Adipocyte (in vitro differentiated cells): ENCODE measurements at regions not wholly inside any gene's neighbourhood (a gene's known extent, or its start where the extent isn't known, plus 50 kb on each side); places are given as distances from the start of the nearest gene placed in this dataset.

Experiments
- DNase-seq: peaks from one replicate; pipeline ENCODE4 v3.0.0-alpha.2; 2015; ENCODE audit warnings: low read depth
- H3K27me3 ChIP-seq: replicated peaks from 2 replicates; pipeline ENCODE4 v1.7.0; 2013; ENCODE audit warnings: mild to moderate bottlenecking, low read length, moderate library complexity; ENCODE audit not compliant: control insufficient read depth, insufficient read depth
- H3K36me3 ChIP-seq: 2 replicates; pipeline ENCODE4 v1.7.0; 2013; ENCODE audit warnings: low read length, mild to moderate bottlenecking, moderate library complexity; ENCODE audit not compliant: control insufficient read depth, insufficient read depth, severe bottlenecking
- H3K4me1 ChIP-seq: 2 replicates; pipeline ENCODE4 v1.7.0; 2013; ENCODE audit warnings: mild to moderate bottlenecking, low read length, moderate library complexity; ENCODE audit not compliant: control insufficient read depth, insufficient read depth
- H3K4me3 ChIP-seq: 2 replicates; pipeline ENCODE4 v1.7.0; 2013; ENCODE audit warnings: mild to moderate bottlenecking, low read length, moderate library complexity
- H3K9ac ChIP-seq: 2 replicates; pipeline ENCODE4 v1.7.0; 2013; ENCODE audit warnings: mild to moderate bottlenecking, low read length, moderate library complexity
- H3K9me3 ChIP-seq: 2 replicates; pipeline ENCODE4 v1.7.0; 2013; ENCODE audit warnings: mild to moderate bottlenecking, low read length, moderate library complexity; ENCODE audit not compliant: control insufficient read depth

DNA sequence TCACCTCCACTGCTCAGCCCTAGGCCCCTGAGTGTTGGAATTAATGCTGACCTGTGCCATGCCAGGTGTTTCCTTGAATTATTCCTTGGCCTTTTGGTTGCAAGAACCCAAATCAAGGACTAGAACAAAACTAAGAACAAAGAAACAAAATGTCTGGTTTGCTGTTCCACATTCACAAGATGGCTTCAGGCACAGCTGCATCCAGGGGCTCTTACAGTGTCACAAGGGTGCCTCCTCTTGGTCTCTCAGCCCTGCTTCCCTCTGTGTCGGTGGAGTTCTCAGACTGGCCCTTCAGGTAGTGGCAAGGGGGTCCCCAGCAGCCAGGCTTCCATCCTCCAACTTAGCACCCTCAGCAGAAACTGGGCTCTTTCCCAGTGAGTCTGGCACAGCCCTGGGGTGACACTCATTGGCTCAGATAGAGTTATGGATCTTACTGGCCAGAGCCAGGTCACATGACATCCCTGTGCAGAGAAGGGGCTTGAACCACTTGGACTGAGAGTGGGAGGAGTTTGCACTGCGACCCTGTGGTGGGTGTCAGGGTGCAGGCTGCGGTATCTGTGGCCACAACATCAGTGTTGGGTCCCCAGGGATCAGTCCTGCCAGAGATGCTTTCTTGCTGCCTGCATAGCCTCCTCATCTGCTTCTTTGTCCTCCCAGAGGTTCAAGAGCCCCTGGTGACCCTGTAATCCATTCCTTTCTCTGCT is 427.7 kb upstream of the SULF2 start:
- Histone ChIP-seq H3K27me3 (peaks cover 41% of the 10 kb centered on the region), H3K9ac (no peak overlapping the region), H3K4me3 (no peak overlapping the region), H3K9me3 (no peaks in the 10 kb centered on the region), H3K4me1 (no peaks in the 10 kb centered on the region), H3K36me3 (no peaks in the 10 kb centered on the region)
- DNase-seq = no peak

DNA sequence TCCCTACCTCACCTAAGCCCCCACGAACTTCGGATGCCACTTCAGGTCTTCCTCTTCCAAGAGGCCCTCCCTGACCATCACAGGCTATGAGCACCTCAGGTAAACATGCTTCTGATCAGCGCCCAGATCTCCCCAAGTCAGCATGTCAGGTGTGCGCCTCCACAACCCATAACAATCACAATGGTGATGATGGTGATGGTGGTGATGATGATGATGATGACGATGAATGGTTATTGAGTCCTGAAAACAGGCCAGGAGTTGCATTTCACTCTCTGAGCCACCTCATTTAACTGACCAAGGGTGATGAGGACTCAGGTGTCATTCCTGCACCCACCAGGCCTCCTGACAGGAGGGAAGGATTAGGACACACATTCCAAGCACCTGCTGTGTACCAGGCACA is 426.6 kb upstream of the SULF2 start:
- peaks cover 31% of the 10 kb centered on the region for H3K27me3 ChIP-seq
- H3K9me3 ChIP-seq = no peaks in the 10 kb centered on the region

DNA sequence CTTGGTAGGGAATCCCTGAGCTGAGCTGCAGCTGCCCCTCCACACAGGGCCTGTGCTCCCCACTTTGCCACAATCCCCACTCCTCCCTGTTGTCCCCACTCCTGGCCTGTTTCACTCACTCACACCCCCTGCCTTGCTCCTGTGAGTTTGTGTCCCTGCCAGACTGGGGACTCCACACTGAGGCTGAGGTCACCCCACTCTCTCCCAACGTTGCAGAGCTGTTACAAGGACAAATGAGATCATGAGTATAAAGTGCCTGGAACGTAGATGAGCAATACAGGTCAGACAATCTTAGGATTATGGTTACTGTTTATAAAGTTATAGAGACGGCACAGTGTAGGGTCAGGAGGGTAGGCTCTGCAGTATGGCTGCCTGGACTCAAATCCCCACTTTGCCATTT is 426.0 kb upstream of the SULF2 start:
- H3K27me3 ChIP-seq = peaks cover 34% of the 10 kb centered on the region
- no peak overlapping the region for H3K9ac ChIP-seq
- no peak for DNase-seq
- no peaks in the 10 kb centered on the region for H3K9me3 ChIP-seq
- no peaks in the 10 kb centered on the region for H3K4me1 ChIP-seq
- H3K36me3 ChIP-seq = no peaks in the 10 kb centered on the region
- no peak overlapping the region for H3K4me3 ChIP-seq

More for the DNA sequence above, 426.6 kb upstream of the SULF2 start:
- no peak overlapping the region for H3K4me3 ChIP-seq
- no peak overlapping the region for H3K9ac ChIP-seq
- no peak for DNase-seq
- no peaks in the 10 kb centered on the region for H3K36me3 ChIP-seq
- no peaks in the 10 kb centered on the region for H3K4me1 ChIP-seq

DNA sequence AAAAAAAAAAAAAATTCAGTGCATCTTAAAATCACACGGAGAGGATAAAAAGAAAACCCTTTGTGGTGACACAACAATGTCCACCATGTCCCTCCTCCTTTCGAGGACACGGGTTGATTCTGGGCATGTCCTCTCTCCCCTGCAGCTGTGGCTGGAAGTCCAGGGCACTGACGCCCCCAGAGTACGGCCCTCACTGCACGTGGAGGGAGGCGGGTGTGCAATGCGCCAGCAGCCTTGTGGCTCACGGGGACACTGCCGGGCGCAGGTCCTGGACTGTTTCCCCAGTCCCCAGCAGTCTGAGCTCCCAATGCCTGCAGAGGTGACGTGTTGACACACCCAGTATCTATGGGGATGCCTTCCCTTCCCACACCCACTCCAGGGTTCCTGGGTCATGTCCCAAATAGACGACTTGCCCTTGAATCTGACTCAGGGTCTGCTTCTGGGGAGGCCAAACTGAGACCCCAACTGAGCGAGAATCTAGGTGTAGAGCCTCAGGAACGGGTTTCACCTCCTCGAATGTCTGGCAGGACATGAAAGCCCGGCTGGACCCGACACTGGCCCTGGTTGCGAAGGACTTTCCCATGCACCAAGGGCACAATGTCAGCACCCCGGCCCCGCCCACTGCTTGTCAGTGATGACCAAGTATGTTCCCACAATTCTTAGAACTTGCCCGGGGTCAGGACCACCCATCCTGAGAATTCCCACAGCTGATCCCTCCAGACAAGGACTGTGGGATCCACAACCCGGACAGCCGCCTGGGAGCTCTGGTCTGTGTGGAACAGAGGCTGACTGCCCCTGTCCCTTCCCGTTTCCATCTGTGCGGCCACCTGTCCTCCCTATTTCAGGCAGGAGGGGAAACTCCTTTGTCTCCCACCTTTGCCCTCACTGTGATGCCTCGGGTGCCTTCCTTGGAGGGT is 425.1 kb upstream of the SULF2 start:
- H3K4me1 ChIP-seq = no peaks in the 10 kb centered on the region
- H3K36me3 ChIP-seq = no peaks in the 10 kb centered on the region
- H3K9me3 ChIP-seq = no peaks in the 10 kb centered on the region
- peaks cover 36% of the 10 kb centered on the region for H3K27me3 ChIP-seq
- no peak for DNase-seq
- H3K4me3 ChIP-seq = no peak overlapping the region
- H3K9ac ChIP-seq = no peak overlapping the region

DNA sequence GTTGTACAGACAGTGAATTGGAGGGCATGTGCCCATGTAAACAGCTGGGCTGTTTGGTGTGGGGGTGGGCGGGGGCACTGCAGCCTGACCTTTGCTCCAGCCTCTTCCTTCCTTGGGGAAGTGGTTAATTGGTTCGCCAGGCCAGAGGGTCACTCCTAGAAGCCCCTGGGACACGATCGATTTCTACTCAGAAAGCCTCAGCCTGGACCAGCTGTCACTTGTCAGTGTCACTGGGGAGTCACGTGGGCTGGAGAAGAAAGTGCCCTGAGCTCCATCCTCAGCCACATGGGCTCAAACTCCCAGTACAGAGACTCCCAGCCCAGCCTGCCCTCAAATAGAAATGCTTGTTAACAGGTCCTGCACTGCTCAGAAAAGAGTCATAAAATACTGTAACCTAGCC is 423.8 kb upstream of the SULF2 start:
- no peak overlapping the region for H3K4me3 ChIP-seq
- H3K27me3 ChIP-seq = peaks cover 29% of the 10 kb centered on the region
- no peak overlapping the region for H3K9ac ChIP-seq
- no peaks in the 10 kb centered on the region for H3K9me3 ChIP-seq
- DNase-seq = no peak
- no peaks in the 10 kb centered on the region for H3K4me1 ChIP-seq
- H3K36me3 ChIP-seq = no peaks in the 10 kb centered on the region

DNA sequence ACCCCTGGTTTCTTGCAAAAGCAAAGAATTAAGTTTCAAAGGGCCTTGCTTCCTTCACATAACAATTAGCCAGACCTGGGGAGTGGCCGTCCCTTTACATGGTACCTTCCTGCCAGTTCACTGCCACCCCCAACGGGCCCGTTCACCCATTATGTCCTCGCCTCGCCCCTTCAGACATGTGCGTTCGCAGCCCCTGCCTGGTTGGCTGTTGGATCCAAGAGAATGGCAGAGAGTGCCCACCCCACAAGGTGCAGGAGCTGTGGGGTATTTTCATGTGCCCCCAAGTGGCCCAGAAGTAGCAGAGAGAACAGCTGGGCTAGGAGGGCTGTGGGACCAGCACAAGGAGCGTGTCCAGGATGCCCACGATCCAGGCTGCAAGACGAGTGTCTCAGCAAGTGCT is 422.9 kb upstream of the SULF2 start:
- Histone ChIP-seq H3K4me3 (no peak overlapping the region), H3K4me1 (no peaks in the 10 kb centered on the region), H3K9ac (no peak overlapping the region), H3K9me3 (no peaks in the 10 kb centered on the region), H3K36me3 (no peaks in the 10 kb centered on the region), H3K27me3 (peaks cover 36% of the 10 kb centered on the region)
- no peak for DNase-seq

DNA sequence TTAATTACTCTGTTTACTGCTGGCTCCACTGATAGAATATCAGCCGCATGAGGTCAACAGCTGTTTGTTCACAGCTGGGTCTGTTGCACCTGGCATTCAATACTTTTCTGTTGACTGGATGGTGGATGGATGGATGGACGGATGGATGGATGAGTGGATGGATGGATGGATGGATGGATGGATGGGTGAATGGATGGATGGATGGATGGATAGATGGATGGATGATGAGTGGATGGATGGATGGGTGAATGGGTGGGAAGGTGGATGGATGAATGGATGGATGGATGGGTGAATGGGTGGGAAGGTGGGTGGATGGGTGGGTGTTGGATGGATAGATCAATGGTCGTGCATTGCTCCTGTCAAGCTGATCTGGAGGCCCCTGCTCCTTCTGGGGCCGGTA is 422.2 kb upstream of the SULF2 start:
- Histone ChIP-seq H3K27me3 (peaks cover 34% of the 10 kb centered on the region), H3K9me3 (no peaks in the 10 kb centered on the region), H3K4me3 (no peak overlapping the region), H3K9ac (no peak overlapping the region), H3K4me1 (no peaks in the 10 kb centered on the region), H3K36me3 (no peaks in the 10 kb centered on the region)
- DNase-seq = no peak

DNA sequence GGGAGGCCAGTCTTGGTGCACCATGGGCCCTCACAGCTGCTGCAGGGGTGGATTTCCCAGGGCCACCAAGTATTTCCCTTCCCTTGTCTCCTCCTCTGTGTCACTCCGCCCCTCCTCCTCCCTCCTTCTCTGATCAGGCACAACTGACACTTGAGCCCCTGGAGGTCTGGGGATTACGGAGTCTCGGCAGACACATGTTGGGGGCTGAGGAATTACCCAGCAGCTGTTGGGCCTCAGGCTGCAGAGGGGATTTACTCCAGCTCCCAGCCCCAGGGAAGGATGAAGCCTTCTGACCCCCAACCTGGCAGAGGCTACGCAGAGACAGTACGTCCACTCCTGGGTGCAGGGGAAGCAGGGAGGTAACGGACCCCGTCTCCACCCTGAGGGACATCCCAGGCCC is 420.5 kb upstream of the SULF2 start:
- no peak overlapping the region for H3K4me3 ChIP-seq
- peaks cover 27% of the 10 kb centered on the region for H3K27me3 ChIP-seq
- no peaks in the 10 kb centered on the region for H3K36me3 ChIP-seq
- H3K9me3 ChIP-seq = no peaks in the 10 kb centered on the region
- no peaks in the 10 kb centered on the region for H3K4me1 ChIP-seq
- no peak overlapping the region for H3K9ac ChIP-seq
- DNase-seq = no peak

DNA sequence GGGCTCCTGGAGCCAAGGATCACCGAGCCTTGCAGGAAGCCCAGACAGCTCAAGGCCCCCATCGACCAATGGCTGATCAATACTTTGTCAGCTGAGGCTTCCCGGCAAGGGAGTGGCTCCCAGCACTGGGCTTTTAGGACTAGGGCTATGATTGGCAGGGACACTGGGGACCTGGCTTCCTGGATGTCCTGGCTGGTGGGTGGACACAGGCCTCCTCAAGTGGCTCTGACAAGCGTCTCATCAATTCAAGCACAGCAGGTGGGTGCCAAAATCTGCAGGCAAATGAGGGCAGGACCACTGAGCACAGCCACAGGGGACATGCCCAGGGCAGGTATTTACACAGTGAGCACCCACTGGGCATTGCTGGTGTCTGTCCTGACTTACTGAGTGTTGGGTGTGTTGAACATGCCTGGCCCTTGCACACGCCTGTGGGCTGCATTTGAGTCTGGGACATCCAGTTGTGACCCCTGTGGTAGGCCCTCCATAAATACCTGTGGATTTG is 420.1 kb upstream of the SULF2 start:
- Histone ChIP-seq H3K4me3 (no peak overlapping the region), H3K27me3 (peaks cover 28% of the 10 kb centered on the region), H3K4me1 (no peaks in the 10 kb centered on the region), H3K9me3 (no peaks in the 10 kb centered on the region), H3K36me3 (no peaks in the 10 kb centered on the region), H3K9ac (no peak overlapping the region)
- DNase-seq = no peak

DNA sequence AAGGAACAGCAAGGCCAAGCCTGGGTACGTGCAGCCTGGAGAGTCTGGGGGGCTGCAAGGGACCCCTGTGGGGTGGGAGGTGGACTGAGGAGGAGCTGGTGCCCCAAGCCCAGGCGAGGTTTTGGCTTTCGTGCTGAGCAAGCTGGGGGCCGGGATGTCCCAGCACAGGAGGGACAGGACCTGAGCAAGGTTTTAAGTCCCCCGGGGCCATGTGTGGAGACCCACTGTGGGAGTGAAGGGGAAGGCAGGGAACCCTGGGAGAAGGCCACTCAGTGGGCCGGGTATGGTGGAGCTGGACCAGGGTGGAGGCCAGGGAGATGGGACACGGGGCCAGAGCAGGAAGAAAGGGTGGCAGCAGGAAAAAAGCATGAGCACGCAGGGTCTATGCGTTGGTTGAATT is 419.2 kb upstream of the SULF2 start:
- Histone ChIP-seq H3K27me3 (peaks cover 30% of the 10 kb centered on the region), H3K9me3 (no peaks in the 10 kb centered on the region), H3K4me1 (no peaks in the 10 kb centered on the region), H3K4me3 (no peak overlapping the region), H3K36me3 (no peaks in the 10 kb centered on the region), H3K9ac (no peak overlapping the region)
- no peak for DNase-seq

DNA sequence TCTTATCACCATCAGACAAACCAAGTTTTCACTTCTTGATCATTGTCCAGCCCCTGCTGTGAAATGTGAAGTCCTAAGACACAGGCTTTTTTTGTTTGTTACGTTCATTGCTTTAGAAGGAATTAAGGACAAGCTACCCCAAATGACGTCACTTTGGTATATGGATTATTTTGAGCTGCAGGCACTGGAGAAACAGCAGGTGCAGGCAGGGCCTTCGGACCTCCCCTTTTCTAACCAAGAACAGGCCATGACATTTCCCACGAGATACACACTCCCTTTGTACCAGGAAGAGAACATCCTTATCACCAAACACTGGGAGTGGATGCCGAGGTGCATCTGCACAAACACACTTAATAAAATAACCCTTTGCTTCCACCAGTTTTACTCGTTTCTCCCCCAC is 418.0 kb upstream of the SULF2 start:
- peaks cover 30% of the 10 kb centered on the region for H3K27me3 ChIP-seq
- H3K36me3 ChIP-seq = no peaks in the 10 kb centered on the region
- no peaks in the 10 kb centered on the region for H3K9me3 ChIP-seq
- no peak for DNase-seq
- peaks cover 8% of the 10 kb centered on the region for H3K4me1 ChIP-seq
- no peak overlapping the region for H3K4me3 ChIP-seq
- no peak overlapping the region for H3K9ac ChIP-seq
